GM23338 (cell line): ENCODE measurements at regions not wholly inside any gene's neighbourhood (a gene's known extent, or its start where the extent isn't known, plus 50 kb on each side); places are given as distances from the start of the nearest gene placed in this dataset.

ENCODE experiments used
- ATAC-seq: fragments of 200-7000 bp; cut with Tn5 transposase; 3 replicates; pipeline ENCODE4 v1.9.1; 2020
- DNase-seq: peaks from one replicate; pipeline ENCODE4 v3.0.0-alpha.2; 2015; ENCODE audit warnings: low spot score
- H2AFZ ChIP-seq: fragments of 200-600 bp; sonication (generic); 2 replicates; pipeline ENCODE4 v1.8.0; 2016; ENCODE audit warnings: antibody characterized with exemption, mild to moderate bottlenecking, moderate library complexity
- H3F3A ChIP-seq: fragments of 200-600 bp; sonication (generic); replicated peaks from 2 replicates; pipeline ENCODE4 v1.8.0; 2017; ENCODE audit warnings: antibody characterized with exemption, mixed run types, low read depth
- H3K27ac ChIP-seq: fragments of 200-600 bp; sonication (generic); 2 replicates; pipeline ENCODE4 v1.6.1; 2016; ENCODE audit warnings: low read depth
- H3K27me3 ChIP-seq: fragments of 200-600 bp; sonication (generic); 2 replicates; pipeline ENCODE4 v1.8.0; 2016; ENCODE audit warnings: mild to moderate bottlenecking, mixed run types, moderate library complexity; ENCODE audit not compliant: insufficient read depth
- H3K36me3 ChIP-seq: fragments of 200-600 bp; sonication (generic); 2 replicates; pipeline ENCODE4 v1.8.0; 2016; ENCODE audit warnings: mild to moderate bottlenecking; ENCODE audit not compliant: insufficient read depth
- H3K4me1 ChIP-seq: fragments of 200-600 bp; sonication (generic); 2 replicates; pipeline ENCODE4 v1.8.0; 2016; ENCODE audit warnings: mild to moderate bottlenecking, moderate library complexity; ENCODE audit not compliant: insufficient read depth
- H3K4me2 ChIP-seq: fragments of 200-600 bp; sonication (generic); 2 replicates; pipeline ENCODE4 v1.7.1; 2017; ENCODE audit warnings: mixed run types
- H3K4me3 ChIP-seq: fragments of 200-600 bp; sonication (generic); 2 replicates; pipeline ENCODE4 v1.6.1; 2016; ENCODE audit warnings: mixed run types
- H3K79me2 ChIP-seq: fragments of 200-600 bp; sonication (generic); replicated peaks from 2 replicates; pipeline ENCODE4 v1.8.0; 2017; ENCODE audit warnings: mild to moderate bottlenecking; ENCODE audit not compliant: insufficient read depth
- H3K9me2 ChIP-seq: fragments of 200-600 bp; sonication (generic); 2 replicates; pipeline ENCODE4 v1.8.0; 2017; ENCODE audit not compliant: insufficient read depth
- H4K20me1 ChIP-seq: fragments of 200-600 bp; sonication (generic); replicated peaks from 2 replicates; pipeline ENCODE4 v1.8.0; 2017; ENCODE audit warnings: mild to moderate bottlenecking; ENCODE audit not compliant: insufficient read depth
- H3K27ac Mint-ChIP-seq: 2 replicates; pipeline ENCODE4 v1.8.0; 2020; ENCODE audit warnings: inconsistent platforms, mild to moderate bottlenecking, moderate library complexity, mixed read lengths
- H3K27me3 Mint-ChIP-seq: 3 replicates; pipeline ENCODE4 v1.8.0; 2022; ENCODE audit warnings: low read depth, mild to moderate bottlenecking, moderate library complexity, mixed read lengths, inconsistent platforms; ENCODE audit not compliant: insufficient read depth, poor library complexity
- H3K36me3 Mint-ChIP-seq: 3 replicates; pipeline ENCODE4 v1.8.0; 2021; ENCODE audit warnings: low read depth, mild to moderate bottlenecking, inconsistent platforms, moderate library complexity, mixed read lengths
- H3K4me1 Mint-ChIP-seq: 3 replicates; pipeline ENCODE4 v1.8.0; 2020; ENCODE audit warnings: mild to moderate bottlenecking, inconsistent platforms, mixed read lengths
- H3K4me3 Mint-ChIP-seq: 3 replicates; pipeline ENCODE4 v1.8.0; 2021; ENCODE audit warnings: moderate library complexity, mild to moderate bottlenecking, inconsistent platforms, mixed read lengths
- H3K9me3 Mint-ChIP-seq: 3 replicates; pipeline ENCODE4 v1.8.0; 2020; ENCODE audit warnings: moderate library complexity, mild to moderate bottlenecking, inconsistent platforms, mixed read lengths
- CREB1 ChIP-seq: fragments of 250-450 bp; sonication (Bioruptor Pico); IDR thresholded peaks from 2 replicates; pipeline ENCODE4 v1.5.0; 2020; ENCODE audit warnings: low read depth, mild to moderate bottlenecking, moderate library complexity
- CTCF ChIP-seq, 2 experiments: fragments of 200-600 bp in 1 of 2; sonication (generic) in 1 of 2; conservative IDR thresholded peaks; 2 replicates each; pipeline versions ENCODE4 v1.5.1 to v1.6.1; 2016 to 2017; ENCODE audit warnings: antibody characterized with exemption in 2 of 2, low read depth in 2 of 2, mild to moderate bottlenecking in 2 of 2, moderate library complexity in 1 of 2
- ETS1 ChIP-seq: IDR thresholded peaks from 2 replicates; pipeline ENCODE4 v1.6.1; 2016; ENCODE audit warnings: antibody characterized with exemption
- EZH2 ChIP-seq: fragments of 200-600 bp; sonication (generic); IDR thresholded peaks from one replicate; pipeline ENCODE4 v1.8.0; 2017; ENCODE audit warnings: antibody characterized with exemption, mild to moderate bottlenecking, low read depth; ENCODE audit not compliant: unreplicated experiment
- EZH2phosphoT487 ChIP-seq: fragments of 200-600 bp; sonication (generic); IDR thresholded peaks from one replicate; pipeline ENCODE4 v1.8.1; 2018; ENCODE audit warnings: antibody characterized with exemption; ENCODE audit not compliant: unreplicated experiment
- JUNB ChIP-seq: IDR thresholded peaks from one replicate; pipeline ENCODE4 v1.6.1; 2016; ENCODE audit warnings: antibody characterized with exemption; ENCODE audit not compliant: unreplicated experiment
- NANOG ChIP-seq: IDR thresholded peaks from 2 replicates; pipeline ENCODE4 v1.6.1; 2016; ENCODE audit warnings: antibody characterized with exemption, borderline replicate concordance
- POLR2AphosphoS5 ChIP-seq: IDR thresholded peaks from 2 replicates; pipeline ENCODE4 v1.6.1; 2016; ENCODE audit warnings: antibody characterized with exemption, low read depth
- REST ChIP-seq: IDR thresholded peaks from one replicate; pipeline ENCODE4 v1.6.1; 2018; ENCODE audit warnings: antibody characterized with exemption; ENCODE audit not compliant: unreplicated experiment
- STAT1 ChIP-seq: IDR thresholded peaks from one replicate; pipeline ENCODE4 v1.6.1; 2016; ENCODE audit warnings: antibody characterized with exemption; ENCODE audit not compliant: unreplicated experiment
- ZNF114 ChIP-seq: fragments of 250-450 bp; sonication (Bioruptor Pico); IDR thresholded peaks from 2 replicates; pipeline ENCODE4 v1.5.0; 2020; ENCODE audit warnings: mild to moderate bottlenecking, moderate library complexity
- ZNF331 ChIP-seq: fragments of 250-450 bp; sonication (Bioruptor Pico); IDR thresholded peaks from 2 replicates; pipeline ENCODE4 v1.5.0; 2020; ENCODE audit warnings: low read depth, mild to moderate bottlenecking, moderate library complexity
- ZNF462 ChIP-seq: fragments of 250-450 bp; sonication (Bioruptor Pico); IDR thresholded peaks from 2 replicates; pipeline ENCODE4 v1.5.0; 2020; ENCODE audit warnings: mild to moderate bottlenecking, moderate library complexity

DNA sequence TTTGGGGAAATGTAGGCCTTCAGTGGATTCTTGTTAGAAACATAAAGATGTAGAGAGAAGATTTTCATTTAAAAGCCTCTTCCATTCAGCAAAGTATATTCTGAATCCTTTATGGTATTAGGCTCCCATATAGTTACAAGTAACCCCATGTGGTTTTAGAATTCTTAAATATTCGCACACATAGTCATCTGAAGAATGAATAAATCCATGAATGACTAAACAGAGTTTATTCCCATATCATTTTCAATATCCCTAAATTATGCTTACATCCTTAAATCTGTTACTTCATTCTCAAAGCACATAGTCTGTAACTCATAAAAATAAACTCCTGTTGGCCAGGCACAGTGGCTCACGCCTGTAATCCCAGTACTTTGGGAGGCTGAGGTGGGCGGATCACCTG lies 962.1 kb downstream of the KCNJ18 start:
- no peaks in the 10 kb centered on the region for H3F3A ChIP-seq
- H3K4me3 ChIP-seq = no peak overlapping the region
- Mint-ChIP-seq H3K27ac (no peak overlapping the region), H3K36me3 (peaks cover 9% of the 10 kb centered on the region; the same call in 2 of the 3 replicates), H3K9me3 (peaks cover 76% of the 10 kb centered on the region), H3K4me1 (no peaks in the 10 kb centered on the region), H3K4me3 (no peak overlapping the region), H3K27me3 (peaks cover 1% of the 10 kb centered on the region)
- H2AFZ ChIP-seq = no peak overlapping the region
- ATAC-seq (no peak), DNase-seq (no peak)
- H3K36me3 ChIP-seq = peaks cover under 1% of the 10 kb centered on the region; the same call in 1 of the 2 replicates
- H3K79me2 ChIP-seq = no peaks in the 10 kb centered on the region
- H3K27ac ChIP-seq = no peak overlapping the region
- no peak for TF ChIP-seq POLR2AphosphoS5
- no peak for TF ChIP-seq ZNF331
- TF ChIP-seq JUNB = no peak
- no peak for TF ChIP-seq REST
- no peak for TF ChIP-seq ZNF462 (CRISPR knock-in tag)
- TF ChIP-seq ZNF114 (CRISPR knock-in tag) = no peak
- no peak for TF ChIP-seq ETS1
- no peak for TF ChIP-seq EZH2
- no peak for TF ChIP-seq STAT1
- TF ChIP-seq CTCF (conservative IDR thresholded peaks at IDR 0.05; ENCODE audit: low read depth in 2 of 2) = no peak
- no peak for TF ChIP-seq CREB1
- TF ChIP-seq EZH2phosphoT487 = no peak
- no peak for TF ChIP-seq NANOG
- no peaks in the 10 kb centered on the region for H4K20me1 ChIP-seq
- no peak overlapping the region for H3K4me2 ChIP-seq
- H3K4me1 ChIP-seq = no peaks in the 10 kb centered on the region
- H3K9me2 ChIP-seq = no peaks in the 10 kb centered on the region
- no peaks in the 10 kb centered on the region for H3K27me3 ChIP-seq
